IMR-90 (cell line): ENCODE measurements at regions not wholly inside any gene's neighbourhood (a gene's known extent, or its start where the extent isn't known, plus 50 kb on each side); places are given as distances from the start of the nearest gene placed in this dataset.

ENCODE experiments used
- ATAC-seq: fragments of 200-7000 bp; cut with Tn5 transposase; 2 replicates; pipeline ENCODE4 v1.9.1; 2020; ENCODE audit warnings: low read depth, mild to moderate bottlenecking, moderate library complexity
- BruUV-seq: library from RNA; stranded (reverse); fragments of 400-500 nt; replicated peaks from 2 replicates; lab custom pipeline; 2021; lab: Mats Ljungman, UMichigan
- CTCF ChIA-PET: fragments of 300-600 bp; formaldehyde crosslinking; extraction: SDS; loops from one replicate; lab custom pipeline; 2021; ENCODE audit warnings: antibody characterized with exemption; lab: Yijun Ruan, JAX
- POLR2A ChIA-PET: fragments of 300-600 bp; sonication (Branson Sonifier 250); formaldehyde crosslinking; loops from one replicate; lab custom pipeline; 2022; ENCODE audit warnings: antibody characterized with exemption; ENCODE audit not compliant: unreplicated experiment; lab: Charles Lee
- DNase-seq: peaks from one replicate; pipeline ENCODE4 v3.0.0; 2013
- H2AFZ ChIP-seq: replicated peaks from 2 replicates; pipeline ENCODE3; 2013; ENCODE audit warnings: low read length, mild to moderate bottlenecking; ENCODE audit not compliant: poor library complexity
- H2AK5ac ChIP-seq: 2 replicates; pipeline ENCODE4 v1.6.1; 2013; ENCODE audit warnings: low read depth, low read length, inconsistent platforms
- H2AK9ac ChIP-seq: replicated peaks from 2 replicates; pipeline ENCODE3; 2013; ENCODE audit warnings: mild to moderate bottlenecking, low read depth, low read length, moderate library complexity; ENCODE audit not compliant: poor library complexity
- H2BK120ac ChIP-seq: 2 replicates; pipeline ENCODE4 v1.6.1; 2013; ENCODE audit warnings: low read depth, low read length, inconsistent platforms
- H2BK15ac ChIP-seq: 3 replicates; pipeline ENCODE4 v1.6.1; 2013; ENCODE audit warnings: low read depth, low read length, inconsistent platforms
- H2BK20ac ChIP-seq: 2 replicates; pipeline ENCODE4 v1.6.1; 2013; ENCODE audit warnings: low read depth, mild to moderate bottlenecking, inconsistent platforms, low read length, moderate library complexity
- H2BK5ac ChIP-seq: 2 replicates; pipeline ENCODE4 v1.6.1; 2013; ENCODE audit warnings: mild to moderate bottlenecking, low read depth, low read length, inconsistent platforms; ENCODE audit not compliant: poor library complexity, severe bottlenecking
- H3K14ac ChIP-seq: replicated peaks from 2 replicates; pipeline ENCODE4 v1.6.1; 2013; ENCODE audit warnings: low read depth, low read length, inconsistent platforms
- H3K18ac ChIP-seq: 2 replicates; pipeline ENCODE4 v1.6.1; 2013; ENCODE audit warnings: low read depth, low read length, control low read depth
- H3K23ac ChIP-seq: 2 replicates; pipeline ENCODE4 v1.6.1; 2013; ENCODE audit warnings: low read depth, low read length, inconsistent platforms
- H3K27ac ChIP-seq: 2 replicates; pipeline ENCODE4 v1.5.1; 2013; ENCODE audit warnings: mild to moderate bottlenecking, control low read depth, low read length; ENCODE audit not compliant: insufficient read depth
- H3K27me3 ChIP-seq: 2 replicates; pipeline ENCODE4 v1.6.1; 2013; ENCODE audit warnings: low read length; ENCODE audit not compliant: control insufficient read depth, insufficient read depth
- H3K36me3 ChIP-seq: 2 replicates; pipeline ENCODE4 v1.6.1; 2013; ENCODE audit warnings: low read length, mixed read lengths; ENCODE audit not compliant: control insufficient read depth, insufficient read depth
- H3K4ac ChIP-seq: 2 replicates; pipeline ENCODE4 v1.6.1; 2013; ENCODE audit warnings: low read depth, low read length, inconsistent platforms
- H3K4me1 ChIP-seq: 2 replicates; pipeline ENCODE4 v1.6.1; 2013; ENCODE audit warnings: low read length, mixed read lengths; ENCODE audit not compliant: control insufficient read depth, insufficient read depth
- H3K4me2 ChIP-seq: 2 replicates; pipeline ENCODE4 v1.6.1; 2013; ENCODE audit warnings: low read depth, mild to moderate bottlenecking, control low read depth, low read length, moderate library complexity
- H3K4me3 ChIP-seq: 2 replicates; pipeline ENCODE4 v1.5.1; 2013; ENCODE audit warnings: low read depth, mild to moderate bottlenecking, control low read depth, low read length, moderate library complexity; ENCODE audit not compliant: insufficient read depth
- H3K56ac ChIP-seq: 2 replicates; pipeline ENCODE4 v1.6.1; 2013; ENCODE audit warnings: low read length, inconsistent platforms; ENCODE audit not compliant: insufficient read depth; ENCODE audit errors: extremely low read depth
- H3K79me1 ChIP-seq, 2 experiments: 2 replicates each; pipeline ENCODE4 v1.6.1; 2013; ENCODE audit warnings: low read length in 2 of 2, inconsistent platforms in 1 of 2, low read depth in 1 of 2
- H3K9ac ChIP-seq: 2 replicates; pipeline ENCODE4 v1.6.1; 2013; ENCODE audit warnings: low read depth, low read length, control low read depth
- H3K9me1 ChIP-seq: 2 replicates; pipeline ENCODE4 v1.6.1; 2013; ENCODE audit warnings: low read length, inconsistent platforms; ENCODE audit not compliant: insufficient read depth
- H3K9me3 ChIP-seq: 2 replicates; pipeline ENCODE4 v1.6.1; 2013; ENCODE audit warnings: low read length; ENCODE audit not compliant: control insufficient read depth, insufficient read depth
- H4K20me1 ChIP-seq: 2 replicates; pipeline ENCODE4 v1.6.1; 2013; ENCODE audit warnings: low read length, inconsistent platforms; ENCODE audit not compliant: insufficient read depth
- H4K5ac ChIP-seq: 2 replicates; pipeline ENCODE4 v1.6.1; 2013; ENCODE audit warnings: mild to moderate bottlenecking, low read depth, low read length, control low read depth
- H4K8ac ChIP-seq, 2 experiments: 2 replicates each; pipeline ENCODE4 v1.6.1; 2013; ENCODE audit warnings: low read depth in 2 of 2, low read length in 2 of 2, control low read depth in 1 of 2, inconsistent platforms in 1 of 2
- H4K91ac ChIP-seq: 2 replicates; pipeline ENCODE4 v1.6.1; 2013; ENCODE audit warnings: low read depth, low read length, inconsistent platforms; ENCODE audit not compliant: insufficient read depth
- CEBPB ChIP-seq: IDR thresholded peaks from 2 replicates; pipeline ENCODE4 v1.6.1; 2012; ENCODE audit warnings: low read depth, low read length, improper control_type of control experiment
- MAFK ChIP-seq: IDR thresholded peaks from 2 replicates; pipeline ENCODE4 v1.6.1; 2012; ENCODE audit warnings: low read depth, low read length, improper control_type of control experiment
- WGBS, 2 experiments: methylation state at CpG; one replicate each; pipeline versions ENCODE4 v1.1.5 to v1.1.7; 2013; ENCODE audit warnings: missing lambda C conversion rate in 2 of 2; ENCODE audit not compliant: insufficient read length in 1 of 2; ENCODE audit errors: extremely low coverage in 2 of 2; 5-methylcytosine and 5-hydroxymethylcytosine counted together
- dilution Hi-C: fragments of 300-500 bp; cut with HindIII; formaldehyde crosslinking; loops from one replicate; pipeline ENCODE4 v1.14.3; 2018; ENCODE audit warnings: low sequenced_read_pairs; ENCODE audit not compliant: unreplicated experiment
- in situ Hi-C: fragments of 300-500 bp; cut with MboI; formaldehyde crosslinking; loops from 3 replicates; pipeline ENCODE4 v1.14.3; 2019; ENCODE audit warnings: low sequenced_read_pairs, inconsistent platforms, mixed read lengths
- intact Hi-C: fragments of 100-400 bp; cut with micrococcal nuclease; formaldehyde crosslinking; loops from 2 replicates; pipeline ENCODE4 v1.10.0; 2022

GRCh38 chr10:83469728-83470331 lies 669.5 kb upstream of the GHITM start:
- Histone ChIP-seq H2AK5ac (no peak overlapping the region), H3K27me3 (no peaks in the 10 kb centered on the region), H3K9me1 (no peaks in the 10 kb centered on the region), H4K8ac (no peak overlapping the region), H2AFZ (no peak overlapping the region), H4K5ac (no peak overlapping the region), H3K23ac (no peak overlapping the region), H2BK5ac (no peak overlapping the region), H2BK15ac (no peak overlapping the region), H3K14ac (no peak overlapping the region), H3K56ac (no peak overlapping the region), H3K36me3 (no peaks in the 10 kb centered on the region), H4K91ac (no peak overlapping the region), H3K4me3 (no peak overlapping the region), H3K4me1 (no peaks in the 10 kb centered on the region), H3K18ac (no peak overlapping the region), H3K9ac (no peak overlapping the region), H3K4me2 (no peak overlapping the region), H2BK120ac (no peak overlapping the region), H3K4ac (no peak overlapping the region), H3K27ac (no peak overlapping the region), H3K9me3 (no peaks in the 10 kb centered on the region), H2BK20ac (no peak overlapping the region), H2AK9ac (no peak overlapping the region), H4K20me1 (no peaks in the 10 kb centered on the region), H3K79me1 (no peaks in the 10 kb centered on the region)
- ChIA-PET CTCF (no interaction called here), POLR2A (no interaction called here)
- in situ Hi-C loops, result no loop called here
- DNase-seq (no peak), ATAC-seq (no peak)
- dilution Hi-C loops, result no loop called here
- no TSS peak for BruUV-seq
- intact Hi-C loops, result no loop called here
- no CpG with 5 or more reads among the region's 2 CpGs for WGBS, 2 experiments
- TF ChIP-seq MAFK (no peak), CEBPB (peak; percentile 81)
